ENCODE measurements at regions not wholly inside any gene's neighbourhood (a gene's known extent, or its start where the extent isn't known, plus 50 kb on each side); places are given as distances from the start of the nearest gene placed in this dataset.
A peak's percentile ranks its signal among the peaks of the same experiment; 100 is the strongest.
"Not testable (repeated sequence)": the region's sequence is repeated elsewhere in the genome, so short reads cannot be mapped to it uniquely, and the experiment has no call there.

- no peak for DNase-seq (ENCODE audit: insufficient read length, low spot score)
- no peak for FAIRE-seq
Measured at GRCh38 chr6:11891547-11891946, 112.9 kb upstream of the ADTRP start.

GRCh38 chr6:11890849-11891248, 112.2 kb upstream of the ADTRP start:
- no peak for FAIRE-seq
- no peak for DNase-seq (ENCODE audit: insufficient read length, low spot score)

DNA sequence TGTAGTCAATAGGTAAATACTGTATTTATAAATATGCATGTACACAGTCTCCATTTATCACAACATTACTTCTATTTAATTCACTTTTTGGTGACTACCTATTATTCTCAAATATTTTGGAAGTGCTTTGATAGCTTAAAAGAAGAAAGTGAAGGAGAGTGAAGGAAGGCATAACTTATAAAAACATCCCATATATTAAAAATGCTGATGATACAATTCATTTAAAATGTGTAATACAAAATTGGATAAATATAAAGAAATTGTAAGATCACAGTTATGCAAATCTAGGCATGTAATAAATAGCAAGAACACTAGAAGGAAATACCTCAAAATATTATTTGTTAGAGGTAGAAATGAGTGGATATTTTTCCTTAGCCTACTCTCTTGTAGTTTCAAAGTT, 111.6 kb upstream of the ADTRP start:
- DNase-seq (ENCODE audit: insufficient read length, low spot score) = no peak
- FAIRE-seq = no peak

GRCh38 chr6:11889572-11889971, 111.0 kb upstream of the ADTRP start:
- no peak for FAIRE-seq
- DNase-seq (ENCODE audit: insufficient read length, low spot score) = no peak

GRCh38 chr6:11888727-11889126, 110.1 kb upstream of the ADTRP start:
- FAIRE-seq (no peak), DNase-seq (ENCODE audit: insufficient read length, low spot score) (no peak)

DNA sequence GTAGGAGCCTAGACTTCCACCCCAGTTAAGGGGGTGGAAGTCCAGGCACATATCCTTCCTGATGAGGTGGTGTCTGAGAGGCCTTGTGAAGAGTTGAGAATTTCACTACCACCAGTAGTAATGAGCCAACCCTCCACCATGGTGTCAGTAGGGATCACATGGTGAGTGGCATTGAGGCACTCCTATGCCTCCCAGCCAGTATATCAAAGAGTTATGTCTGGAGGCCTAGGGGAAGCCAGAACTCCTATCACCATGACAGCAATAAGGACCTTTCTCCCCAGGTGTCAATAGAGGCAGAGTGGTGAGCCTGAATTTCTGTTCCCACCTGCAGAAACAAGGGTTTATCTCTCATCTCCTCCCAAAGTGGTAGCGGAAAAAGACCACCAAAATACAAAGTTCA, 106.6 kb upstream of the ADTRP start:
- FAIRE-seq (no peak), DNase-seq (ENCODE audit: insufficient read length, low spot score) (no peak)

DNA sequence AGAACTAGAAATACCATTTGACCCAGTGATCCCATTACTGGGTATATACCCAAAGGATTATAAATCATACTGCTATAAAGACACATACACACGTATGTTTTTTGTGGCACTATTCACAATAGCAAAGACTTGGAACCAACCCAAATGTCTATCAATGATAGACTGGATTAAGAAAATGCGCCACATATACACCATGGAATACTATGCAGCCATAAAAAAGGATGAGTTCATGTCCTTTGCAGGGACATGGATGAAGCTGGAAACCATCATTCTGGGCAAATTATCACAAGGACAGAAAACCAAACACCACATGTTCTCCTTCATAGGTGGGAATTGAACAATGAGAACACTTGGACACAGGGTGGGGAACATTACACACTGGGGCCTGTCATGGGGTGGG, 104.9 kb upstream of the ADTRP start:
- not testable (repeated sequence) for DNase-seq (ENCODE audit: insufficient read length, low spot score); FAIRE-seq

GRCh38 chr6:11880156-11880555, 101.6 kb upstream of the ADTRP start:
- DNase-seq (ENCODE audit: insufficient read length, low spot score); FAIRE-seq: not testable (repeated sequence)

GRCh38 chr6:11878735-11879134, 100.1 kb upstream of the ADTRP start:
- no peak for FAIRE-seq
- no peak for DNase-seq (ENCODE audit: insufficient read length, low spot score)

GRCh38 chr6:11878029-11878428, 99.4 kb upstream of the ADTRP start:
- FAIRE-seq = no peak

GRCh38 chr6:11876934-11877433, 98.4 kb upstream of the ADTRP start:
- no peak for FAIRE-seq
- no peak for DNase-seq (ENCODE audit: insufficient read length, low spot score)

More at GRCh38 chr6:11878029-11878428, 99.4 kb upstream of the ADTRP start:
- DNase-seq (ENCODE audit: insufficient read length, low spot score) = no peak

DNA sequence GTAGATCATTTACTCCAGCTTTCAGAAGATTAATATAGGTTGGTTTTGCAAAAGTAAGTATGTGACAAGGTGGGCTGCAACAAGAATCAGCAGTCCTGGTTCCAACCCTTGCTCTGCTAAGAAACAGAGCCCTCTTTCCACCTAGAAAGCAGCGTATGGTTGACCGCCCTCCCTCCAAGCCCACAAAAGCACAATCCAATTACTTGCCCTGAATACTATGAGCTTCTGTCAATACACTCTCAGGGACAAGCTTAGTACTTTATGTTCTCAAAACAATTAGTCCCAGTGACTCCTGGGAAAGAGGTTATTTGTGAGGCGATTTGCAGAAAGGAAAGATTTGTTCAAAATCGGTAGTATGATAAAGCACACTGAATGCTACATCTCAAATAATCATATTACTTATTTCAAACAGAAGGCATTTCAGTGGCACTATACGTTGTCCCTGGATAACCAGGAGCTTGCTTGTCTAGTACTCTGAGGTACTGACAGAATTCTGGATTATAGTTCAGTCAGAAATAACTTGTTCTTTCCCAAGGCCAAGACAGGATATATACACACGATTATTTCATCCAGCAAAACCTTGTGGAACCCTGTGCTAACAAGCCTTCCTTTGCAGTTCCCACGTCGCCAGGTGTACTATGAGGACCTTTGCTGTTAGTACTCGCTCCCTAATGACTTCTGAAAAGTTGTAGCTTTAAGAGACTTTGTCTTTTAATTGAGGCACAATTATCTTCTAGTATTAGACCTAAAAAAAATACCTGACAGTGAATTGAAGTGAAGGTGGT, 96.9 kb upstream of the ADTRP start:
- FAIRE-seq (no peak), DNase-seq (ENCODE audit: insufficient read length, low spot score) (no peak)

- FAIRE-seq (no peak), DNase-seq (ENCODE audit: insufficient read length, low spot score) (peak; percentile 42)
Measured at GRCh38 chr6:11869672-11870340, 91.2 kb upstream of the ADTRP start.

DNA sequence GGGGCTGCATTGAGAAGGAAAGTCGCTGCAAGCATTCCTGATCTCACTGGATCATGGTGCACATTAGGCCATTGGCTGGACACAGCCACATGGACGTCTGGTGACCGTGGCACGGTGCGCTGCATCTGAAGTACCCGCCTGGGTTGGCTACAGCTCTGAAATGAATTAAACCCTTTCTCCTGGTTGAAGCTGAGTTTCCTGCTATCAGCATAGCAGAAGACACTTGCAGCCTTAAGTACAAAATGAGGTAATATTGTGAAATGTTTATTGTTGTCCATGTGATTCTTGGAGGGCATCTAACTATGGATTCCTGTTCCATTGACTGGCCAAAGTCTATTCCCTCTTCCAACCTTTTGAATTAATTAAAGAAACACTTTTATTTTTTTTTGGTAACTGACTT, 89.8 kb upstream of the ADTRP start:
- FAIRE-seq (no peak), DNase-seq (ENCODE audit: insufficient read length, low spot score) (no peak)

DNA sequence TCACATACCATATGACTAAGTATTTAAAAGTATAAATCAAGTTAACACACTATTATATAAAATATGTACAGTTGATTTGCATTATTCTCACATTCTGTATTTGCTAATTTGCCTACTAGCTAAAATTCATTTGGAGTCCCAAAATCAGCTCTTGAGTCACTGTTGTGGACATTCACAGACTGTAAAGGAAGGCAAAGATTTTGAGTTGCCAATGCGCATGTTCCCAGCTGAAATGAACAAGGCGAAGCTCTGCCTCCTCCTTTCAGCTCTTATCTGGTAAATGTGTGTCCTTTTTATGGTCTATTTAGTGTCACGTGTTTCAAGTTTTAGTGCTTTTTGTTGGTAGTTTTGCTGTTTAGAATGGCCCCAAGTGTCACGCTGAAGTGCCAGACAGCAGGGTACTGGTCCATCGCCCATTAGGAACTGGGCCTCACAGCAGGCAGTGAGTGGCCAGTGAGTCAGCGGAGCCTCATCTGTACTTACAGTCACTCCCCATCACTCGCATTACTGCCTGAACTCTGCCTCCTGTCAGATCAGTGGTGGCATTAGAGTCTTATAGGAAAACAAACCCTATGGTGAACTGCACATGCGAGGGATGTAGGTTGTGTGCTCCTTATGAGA, 87.2 kb upstream of the ADTRP start:
- FAIRE-seq (peak; percentile 52), DNase-seq (ENCODE audit: insufficient read length, low spot score) (no peak)

GRCh38 chr6:11858439-11858838, 79.8 kb upstream of the ADTRP start:
- FAIRE-seq = no peak
- no peak for DNase-seq (ENCODE audit: insufficient read length, low spot score)

DNA sequence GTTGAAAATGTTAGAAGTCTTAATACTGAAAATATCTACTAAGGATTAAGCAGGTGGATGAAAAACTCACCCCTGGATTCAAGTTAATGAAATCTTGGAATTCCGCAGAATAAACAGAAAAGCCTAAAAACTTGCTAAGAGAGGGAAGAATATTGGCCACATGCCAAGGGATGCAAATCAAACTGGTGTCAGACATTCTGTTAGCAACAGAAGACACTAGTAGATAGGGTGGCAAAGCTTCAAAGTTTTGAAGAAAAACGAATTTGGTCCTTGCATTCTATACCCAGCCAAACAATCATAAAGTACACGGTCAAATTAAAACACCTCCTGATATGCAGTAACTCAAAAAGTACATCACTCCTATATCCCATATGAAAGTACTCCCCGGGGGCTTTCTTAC, 77.1 kb upstream of the ADTRP start:
- DNase-seq (ENCODE audit: insufficient read length, low spot score) (no peak), FAIRE-seq (no peak)

- DNase-seq (ENCODE audit: insufficient read length, low spot score) (peak; percentile 35), FAIRE-seq (no peak)
Measured at GRCh38 chr6:11854408-11855165, 76.0 kb upstream of the ADTRP start.

- no peak for FAIRE-seq
- no peak for DNase-seq (ENCODE audit: insufficient read length, low spot score)
Measured at GRCh38 chr6:11853678-11854407, 75.2 kb upstream of the ADTRP start.

DNA sequence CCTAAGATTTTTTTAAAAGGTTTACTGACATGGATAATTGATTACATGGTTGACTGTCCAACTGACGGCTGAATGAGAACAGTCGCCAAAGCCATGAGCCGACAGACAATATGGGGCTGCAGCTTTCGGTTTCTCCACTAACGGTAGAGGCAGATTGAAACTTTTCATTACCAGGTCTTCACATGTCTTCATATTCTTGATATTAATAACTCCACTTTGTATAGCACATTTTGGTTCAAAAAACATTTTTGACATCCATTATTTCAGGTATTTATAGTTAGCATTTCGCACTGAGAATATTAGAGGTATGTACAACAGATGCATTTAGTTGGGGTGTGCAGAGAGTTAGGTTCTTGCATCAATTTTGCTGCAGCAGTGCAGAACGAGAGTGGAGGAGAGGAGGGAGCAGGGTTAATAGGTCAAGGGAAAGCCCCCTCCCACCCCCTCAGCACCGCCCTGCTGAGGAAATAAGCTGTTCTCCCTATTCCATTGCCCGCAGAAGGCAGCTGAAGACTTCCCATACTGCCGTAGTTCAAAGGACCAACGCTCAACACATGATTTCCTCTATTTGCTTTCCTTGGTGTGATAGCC, 73.6 kb upstream of the ADTRP start:
- no peak for DNase-seq (ENCODE audit: insufficient read length, low spot score)
- no peak for FAIRE-seq
